WTC11 (cell line): ENCODE measurements at regions not wholly inside any gene's neighbourhood (a gene's known extent, or its start where the extent isn't known, plus 50 kb on each side); places are given as distances from the start of the nearest gene placed in this dataset.

ENCODE experiments used
- ATAC-seq: fragments of 200-7000 bp; cut with Tn5 transposase; 2 replicates; pipeline ENCODE4 v1.10.0; 2021; ENCODE audit warnings: mild to moderate bottlenecking, moderate library complexity
- CTCF ChIA-PET: fragments of 300-600 bp; sonication (Branson Sonifier 250); formaldehyde crosslinking; loops from one replicate; lab custom pipeline; 2021; ENCODE audit warnings: antibody characterized with exemption; lab: Charles Lee
- POLR2A ChIA-PET: fragments of 350-600 bp; sonication (Branson Sonifier 250); formaldehyde crosslinking; loops from one replicate; lab custom pipeline; 2021; ENCODE audit warnings: antibody characterized with exemption; lab: Charles Lee
- DNase-seq: peaks from one replicate; pipeline ENCODE4 v3.0.0; 2021; ENCODE audit warnings: low spot score
- H3K27ac Mint-ChIP-seq: 2 replicates; pipeline ENCODE4 v1.8.0; 2021; ENCODE audit warnings: mixed read lengths
- H3K27me3 Mint-ChIP-seq: 2 replicates; pipeline ENCODE4 v1.8.0; 2021; ENCODE audit warnings: low read depth, mild to moderate bottlenecking, moderate library complexity, mixed read lengths
- H3K36me3 Mint-ChIP-seq: 2 replicates; pipeline ENCODE4 v1.8.0; 2021; ENCODE audit warnings: mixed read lengths
- H3K4me1 Mint-ChIP-seq: 2 replicates; pipeline ENCODE4 v1.8.0; 2022; ENCODE audit warnings: mixed read lengths
- H3K4me3 Mint-ChIP-seq: 2 replicates; pipeline ENCODE4 v1.8.0; 2021; ENCODE audit warnings: mild to moderate bottlenecking, moderate library complexity, mixed read lengths
- H3K9me3 Mint-ChIP-seq: 2 replicates; pipeline ENCODE4 v1.8.0; 2021; ENCODE audit warnings: mixed read lengths
- ARID4B ChIP-seq: sonication (generic); formaldehyde crosslinking; IDR thresholded peaks from 2 replicates; pipeline ENCODE4 v1.8.0; 2023; ENCODE audit warnings: missing genetic modification reagents, mild to moderate bottlenecking, borderline replicate concordance
- ATF1 ChIP-seq: sonication (generic); formaldehyde crosslinking; IDR thresholded peaks from 2 replicates; pipeline ENCODE4 v1.8.1; 2023; ENCODE audit warnings: mild to moderate bottlenecking, moderate library complexity, missing genetic modification reagents
- ELF4 ChIP-seq: sonication (generic); formaldehyde crosslinking; IDR thresholded peaks from 2 replicates; pipeline ENCODE4 v1.8.1; 2022; ENCODE audit warnings: low read depth, mild to moderate bottlenecking, moderate library complexity, missing genetic modification reagents
- ESRRA ChIP-seq: sonication (generic); formaldehyde crosslinking; IDR thresholded peaks from 2 replicates; pipeline ENCODE4 v1.8.1; 2022; ENCODE audit warnings: mild to moderate bottlenecking, missing genetic modification reagents, borderline replicate concordance
- IRF1 ChIP-seq: sonication (generic); formaldehyde crosslinking; IDR thresholded peaks from 2 replicates; pipeline ENCODE4 v1.8.0; 2023; ENCODE audit warnings: missing genetic modification reagents
- RELA ChIP-seq: sonication (generic); formaldehyde crosslinking; IDR thresholded peaks from 2 replicates; pipeline ENCODE4 v1.8.1; 2022; ENCODE audit warnings: missing genetic modification reagents, mild to moderate bottlenecking, borderline replicate concordance
- SMAD3 ChIP-seq: sonication (generic); formaldehyde crosslinking; IDR thresholded peaks from 2 replicates; pipeline ENCODE4 v1.8.0; 2022; ENCODE audit warnings: missing genetic modification reagents, mild to moderate bottlenecking, borderline replicate concordance
- ZNF138 ChIP-seq: sonication (generic); formaldehyde crosslinking; conservative IDR thresholded peaks from 2 replicates; pipeline ENCODE4 v1.8.1; 2022; ENCODE audit warnings: mild to moderate bottlenecking, moderate library complexity, missing genetic modification reagents
- ZNF416 ChIP-seq: fragments of 250-450 bp; sonication (Bioruptor Pico); IDR thresholded peaks from 2 replicates; pipeline ENCODE4 v1.9.0; 2021; ENCODE audit warnings: mild to moderate bottlenecking, inconsistent platforms
- ZSCAN18 ChIP-seq: fragments of 250-450 bp; sonication (Bioruptor Pico); IDR thresholded peaks from 2 replicates; pipeline ENCODE4 v2.1.2; 2022; ENCODE audit warnings: mild to moderate bottlenecking, moderate library complexity
- TF ChIP-seq, protein P1 (sequence below): sonication (generic); formaldehyde crosslinking; IDR thresholded peaks from 2 replicates; pipeline ENCODE4 v1.8.0; 2022; ENCODE audit warnings: mild to moderate bottlenecking, missing genetic modification reagents

DNA sequence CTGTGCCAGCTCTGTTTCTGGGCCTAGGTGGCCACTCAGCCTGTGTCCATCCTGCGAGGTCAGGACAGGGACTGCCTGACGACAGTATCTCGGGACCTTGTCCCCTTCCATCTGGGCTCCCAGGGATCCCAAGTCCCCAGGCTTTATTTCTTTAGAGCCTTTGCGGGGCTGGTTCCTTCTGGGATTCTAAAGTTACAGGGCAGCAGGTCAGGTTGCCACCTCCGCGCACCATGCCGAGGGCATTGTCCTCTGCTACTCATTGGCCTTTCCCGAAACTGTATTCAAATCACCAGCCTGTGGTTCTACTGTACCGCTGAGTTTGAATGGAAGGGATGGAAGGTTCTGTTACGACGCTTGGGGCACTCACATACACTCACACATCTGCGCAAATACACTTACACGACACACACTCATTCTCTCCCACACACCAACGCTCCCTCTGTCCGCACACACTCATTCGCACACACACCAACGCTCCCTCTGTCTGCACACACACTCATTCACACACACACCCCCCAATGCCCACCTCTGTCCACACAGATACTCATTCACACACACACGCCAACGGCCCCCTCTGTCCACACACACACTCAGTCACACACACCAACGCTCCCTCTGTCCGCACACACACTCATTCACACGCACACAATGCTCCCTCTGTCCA lies 59.8 kb upstream of the THBS2 start (continued):
- TF ChIP-seq RELA (CRISPR knock-in tag), result no peak

GRCh38 chr6:169312658-169313346 lies 59.2 kb upstream of the THBS2 start:
- H3K36me3 Mint-ChIP-seq, result no peaks in the 10 kb centered on the region
- DNase-seq, result no peak
- H3K4me3 Mint-ChIP-seq, result no peak overlapping the region
- POLR2A ChIA-PET, result no interaction called here
- no peaks in the 10 kb centered on the region for H3K27me3 Mint-ChIP-seq
- no peak for TF ChIP-seq ESRRA (CRISPR knock-in tag)
- TF ChIP-seq, all 79 proteins: peak for 0
- peaks cover 8% of the 10 kb centered on the region for H3K9me3 Mint-ChIP-seq
- CTCF ChIA-PET, result no interaction called here
- H3K4me1 Mint-ChIP-seq, result no peaks in the 10 kb centered on the region
- ATAC-seq, result no peak
- H3K27ac Mint-ChIP-seq, result no peak overlapping the region

- no peaks in the 10 kb centered on the region for H3K27me3 Mint-ChIP-seq
- TF ChIP-seq, protein P1, sequence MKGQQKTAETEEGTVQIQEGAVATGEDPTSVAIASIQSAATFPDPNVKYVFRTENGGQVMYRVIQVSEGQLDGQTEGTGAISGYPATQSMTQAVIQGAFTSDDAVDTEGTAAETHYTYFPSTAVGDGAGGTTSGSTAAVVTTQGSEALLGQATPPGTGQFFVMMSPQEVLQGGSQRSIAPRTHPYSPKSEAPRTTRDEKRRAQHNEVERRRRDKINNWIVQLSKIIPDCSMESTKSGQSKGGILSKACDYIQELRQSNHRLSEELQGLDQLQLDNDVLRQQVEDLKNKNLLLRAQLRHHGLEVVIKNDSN (CRISPR knock-in tag), result no peak
- no peak for TF ChIP-seq ELF4 (CRISPR knock-in tag)
- TF ChIP-seq ZSCAN18, result no peak
- TF ChIP-seq ARID4B, result no peak
- no peak for TF ChIP-seq SMAD3 (CRISPR knock-in tag)
- TF ChIP-seq ATF1, result no peak
- no peak for TF ChIP-seq ZNF138 (CRISPR knock-in tag)
- no peak for TF ChIP-seq ZNF416 (CRISPR knock-in tag)
- TF ChIP-seq IRF1, result no peak
- DNase-seq, result no peak
- ChIA-PET CTCF (no interaction called here), POLR2A (no interaction called here)
- H3K9me3 Mint-ChIP-seq, result peaks cover 13% of the 10 kb centered on the region
- no peaks in the 10 kb centered on the region for H3K4me1 Mint-ChIP-seq
- no peak overlapping the region for H3K27ac Mint-ChIP-seq
- H3K36me3 Mint-ChIP-seq, result no peaks in the 10 kb centered on the region
- no peak overlapping the region for H3K4me3 Mint-ChIP-seq
- ATAC-seq, result no peak
These were observed 57.3 kb upstream of the THBS2 start for GRCh38 chr6:169310983-169311382.
